Upper lobe of left lung (tissue), 4 donors: ENCODE measurements at regions not wholly inside any gene's neighbourhood (a gene's known extent, or its start where the extent isn't known, plus 50 kb on each side); places are given as distances from the start of the nearest gene placed in this dataset.

Source experiments
- POLR2A ChIP-seq, 4 donors: fragments of 450-650 bp; IDR thresholded peaks; one replicate each; pipeline ENCODE4 v1.5.1; 2016 to 2017; ENCODE audit warnings: antibody characterized with exemption in 4 of 4, mild to moderate bottlenecking in 2 of 4
- TF ChIP-seq, protein P1 (sequence below), 6 experiments: fragments of 450-650 bp in 4 of 6; fragments of 200-600 bp in 2 of 6; sonication (generic) in 2 of 6; IDR thresholded peaks; one replicate each; pipeline ENCODE4 v1.5.1; 2016 to 2019; ENCODE audit warnings: antibody characterized with exemption in 6 of 6

DNA sequence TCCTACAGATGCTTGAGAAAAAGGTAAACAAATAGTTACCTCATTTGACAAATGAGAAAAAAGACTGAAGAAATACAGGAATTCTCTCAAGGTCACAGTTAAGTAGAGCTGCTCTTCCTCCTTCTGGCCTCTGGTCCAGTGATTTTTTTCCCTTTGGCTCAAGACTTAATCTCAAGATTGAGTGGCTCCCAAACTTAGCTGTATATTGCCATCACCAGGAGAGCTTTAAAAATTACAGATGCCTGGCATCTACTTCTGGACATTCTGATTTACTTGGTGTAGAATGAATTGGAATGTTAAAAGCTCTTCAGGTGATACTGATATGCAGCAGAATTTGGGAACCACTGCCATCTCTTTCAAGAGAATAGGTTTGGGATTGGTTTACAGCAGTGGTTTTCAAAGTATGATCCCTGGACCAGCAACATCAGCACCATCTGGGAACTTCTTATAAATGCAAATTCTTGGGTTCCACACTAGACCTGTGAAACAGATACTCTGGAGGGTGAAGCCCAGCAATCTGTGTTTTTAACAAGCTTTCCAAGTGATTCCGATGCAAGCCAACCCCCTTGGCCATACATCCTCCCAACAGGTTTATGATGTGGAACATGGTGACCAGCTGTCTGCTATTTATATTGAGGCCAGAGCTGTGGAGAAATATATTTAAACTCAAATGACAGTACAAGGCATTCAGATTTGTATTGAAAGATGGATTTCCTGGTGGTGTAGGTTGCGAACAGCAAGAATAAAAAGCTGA is 333.0 kb upstream of the RARB start:
- TF ChIP-seq, protein P1, sequence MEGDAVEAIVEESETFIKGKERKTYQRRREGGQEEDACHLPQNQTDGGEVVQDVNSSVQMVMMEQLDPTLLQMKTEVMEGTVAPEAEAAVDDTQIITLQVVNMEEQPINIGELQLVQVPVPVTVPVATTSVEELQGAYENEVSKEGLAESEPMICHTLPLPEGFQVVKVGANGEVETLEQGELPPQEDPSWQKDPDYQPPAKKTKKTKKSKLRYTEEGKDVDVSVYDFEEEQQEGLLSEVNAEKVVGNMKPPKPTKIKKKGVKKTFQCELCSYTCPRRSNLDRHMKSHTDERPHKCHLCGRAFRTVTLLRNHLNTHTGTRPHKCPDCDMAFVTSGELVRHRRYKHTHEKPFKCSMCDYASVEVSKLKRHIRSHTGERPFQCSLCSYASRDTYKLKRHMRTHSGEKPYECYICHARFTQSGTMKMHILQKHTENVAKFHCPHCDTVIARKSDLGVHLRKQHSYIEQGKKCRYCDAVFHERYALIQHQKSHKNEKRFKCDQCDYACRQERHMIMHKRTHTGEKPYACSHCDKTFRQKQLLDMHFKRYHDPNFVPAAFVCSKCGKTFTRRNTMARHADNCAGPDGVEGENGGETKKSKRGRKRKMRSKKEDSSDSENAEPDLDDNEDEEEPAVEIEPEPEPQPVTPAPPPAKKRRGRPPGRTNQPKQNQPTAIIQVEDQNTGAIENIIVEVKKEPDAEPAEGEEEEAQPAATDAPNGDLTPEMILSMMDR (IDR thresholded peaks at IDR 0.05), result peak in 1 of 6 experiments; percentile 18
- TF ChIP-seq POLR2A (IDR thresholded peaks at IDR 0.05), result no peak
